Thyroid gland (tissue), 4 donors: ENCODE measurements at regions not wholly inside any gene's neighbourhood (a gene's known extent, or its start where the extent isn't known, plus 50 kb on each side); places are given as distances from the start of the nearest gene placed in this dataset.

Experiments
- CTCF ChIP-seq, 6 experiments: fragments of 200-600 bp in 3 of 6; fragments of 450-650 bp in 3 of 6; sonication (generic) in 3 of 6; IDR thresholded peaks; one replicate each; pipeline ENCODE4 v1.5.1; 2016 to 2019; ENCODE audit warnings: antibody characterized with exemption in 6 of 6, mild to moderate bottlenecking in 2 of 6, inconsistent platforms in 1 of 6, moderate library complexity in 1 of 6
- POLR2A ChIP-seq, 2 donors: fragments of 450-650 bp; IDR thresholded peaks; one replicate each; pipeline ENCODE4 v1.6.1; 2017; ENCODE audit warnings: antibody characterized with exemption in 2 of 2, mild to moderate bottlenecking in 2 of 2, moderate library complexity in 1 of 2

GRCh38 chr4:14023896-14024295 lies 396.4 kb upstream of the BOD1L1 start:
- TF ChIP-seq CTCF (IDR thresholded peaks at IDR 0.05): no peak
- TF ChIP-seq POLR2A (IDR thresholded peaks at IDR 0.05): no peak
